Pulmonary artery endothelial cell (primary cell): ENCODE measurements at regions not wholly inside any gene's neighbourhood (a gene's known extent, or its start where the extent isn't known, plus 50 kb on each side); places are given as distances from the start of the nearest gene placed in this dataset.
"Not testable (repeated sequence)": the region's sequence is repeated elsewhere in the genome, so short reads cannot be mapped to it uniquely, and the experiment has no call there.

Source experiments
- DNase-seq: peaks from one replicate; pipeline ENCODE4 v3.0.0-alpha.2; 2011; ENCODE audit warnings: low read depth, low spot score

DNA sequence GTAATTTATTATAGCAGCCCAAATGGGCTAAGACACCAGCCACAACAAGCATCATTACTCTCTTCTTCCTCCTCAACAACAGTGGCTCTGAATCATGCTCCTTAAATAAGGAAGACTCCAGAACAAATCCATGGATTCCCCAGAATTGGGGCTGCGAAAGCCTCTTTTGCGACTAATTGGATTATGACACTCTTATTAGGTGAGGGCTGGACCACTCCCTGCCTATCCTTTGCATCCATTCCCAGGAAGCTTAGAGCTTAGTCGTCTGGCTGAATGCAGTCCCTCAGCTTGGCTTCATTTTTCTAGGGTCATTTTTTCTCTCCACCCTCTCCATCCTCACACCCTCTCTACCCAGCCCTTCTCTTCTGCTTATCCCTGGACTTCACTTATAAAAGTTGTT, 227.7 kb downstream of the ZNF621 start:
- DNase-seq = no peak

GRCh38 chr3:40753291-40753770, 228.6 kb downstream of the ZNF621 start:
- no peak for DNase-seq

DNA sequence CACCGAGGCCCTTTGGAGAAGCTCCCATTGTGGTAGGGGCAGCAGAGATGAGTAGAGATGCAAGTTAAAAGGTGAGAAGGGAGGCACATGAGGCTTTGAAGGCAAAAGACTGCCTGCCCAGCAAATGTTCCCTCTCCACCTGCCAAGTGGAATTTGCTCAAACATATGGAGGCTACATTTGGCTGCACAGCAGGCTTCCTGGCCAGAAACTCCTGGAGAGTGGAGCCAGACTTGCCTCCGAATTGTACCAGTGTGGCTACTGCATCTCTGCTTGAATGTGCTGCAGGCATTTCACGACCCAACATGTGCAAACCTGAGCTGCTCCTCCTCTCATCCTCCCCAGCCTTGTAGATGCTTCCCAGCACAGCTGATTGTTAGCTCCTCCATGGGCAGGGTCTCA, 229.2 kb downstream of the ZNF621 start:
- DNase-seq = no peak

DNA sequence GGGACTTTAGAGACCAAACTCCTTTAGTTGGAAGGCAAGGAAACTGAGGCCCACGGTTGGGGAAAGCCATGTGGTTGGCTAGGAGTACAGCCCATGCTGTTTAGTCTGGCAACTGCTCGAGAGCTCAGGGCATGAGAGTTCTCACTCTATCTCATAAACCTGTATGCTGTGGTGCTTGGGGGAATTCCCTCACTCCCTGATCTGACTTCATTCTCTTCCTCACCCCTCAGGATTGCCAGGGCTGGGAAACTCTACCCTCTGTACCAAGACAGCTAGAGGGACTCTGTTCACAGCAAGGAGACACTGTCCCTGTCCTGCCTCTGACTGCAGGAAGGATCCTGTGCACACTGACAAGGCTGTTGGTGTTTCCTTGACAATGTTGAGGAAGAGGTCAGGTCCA, 230.2 kb downstream of the ZNF621 start:
- no peak for DNase-seq

- DNase-seq = no peak
These were observed 231.7 kb downstream of the ZNF621 start for GRCh38 chr3:40756500-40756899.

DNA sequence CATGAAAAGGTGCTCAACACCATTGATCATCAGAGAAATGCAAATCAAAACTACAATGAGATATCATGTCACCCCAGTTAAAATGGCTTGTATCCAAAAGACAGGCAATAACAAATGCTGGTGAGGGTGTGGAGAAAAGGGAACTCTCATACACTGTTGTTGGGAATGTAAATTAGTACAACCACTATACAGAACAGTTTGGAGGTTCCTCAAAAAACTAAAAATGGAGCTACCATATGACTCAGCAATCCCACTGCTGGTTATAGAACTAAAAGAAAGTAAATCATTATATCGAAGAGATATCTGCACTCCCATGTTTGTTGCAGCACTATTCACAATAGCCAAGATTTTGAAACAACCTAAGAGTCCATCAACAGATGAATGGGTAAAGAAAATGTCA, 238.0 kb downstream of the ZNF621 start:
- not testable (repeated sequence) for DNase-seq

- DNase-seq = no peak
These were observed 239.0 kb downstream of the ZNF621 start for GRCh38 chr3:40763807-40764206.

- DNase-seq = no peak
These were observed 240.0 kb downstream of the ZNF621 start for GRCh38 chr3:40764747-40765146.

DNA sequence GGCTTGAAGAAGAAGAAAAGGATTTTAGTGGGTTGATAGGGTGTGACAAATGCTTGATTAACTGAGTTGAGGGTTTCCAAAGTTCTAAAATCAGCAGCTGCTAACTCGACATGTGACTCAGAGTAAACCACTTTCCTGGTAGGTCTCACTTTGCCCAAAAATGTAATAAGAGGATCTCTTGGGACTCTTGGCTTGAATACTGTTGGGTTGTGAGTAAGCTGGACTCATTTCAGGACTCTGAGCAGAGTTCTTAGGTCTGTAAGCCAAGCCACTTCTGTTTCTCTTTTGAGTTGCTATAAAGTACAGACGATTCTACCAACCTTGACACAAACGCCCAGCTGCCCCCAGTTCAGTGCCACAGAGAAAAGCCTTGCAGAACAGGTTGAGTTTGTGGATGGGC, 241.1 kb downstream of the ZNF621 start:
- DNase-seq = no peak

DNA sequence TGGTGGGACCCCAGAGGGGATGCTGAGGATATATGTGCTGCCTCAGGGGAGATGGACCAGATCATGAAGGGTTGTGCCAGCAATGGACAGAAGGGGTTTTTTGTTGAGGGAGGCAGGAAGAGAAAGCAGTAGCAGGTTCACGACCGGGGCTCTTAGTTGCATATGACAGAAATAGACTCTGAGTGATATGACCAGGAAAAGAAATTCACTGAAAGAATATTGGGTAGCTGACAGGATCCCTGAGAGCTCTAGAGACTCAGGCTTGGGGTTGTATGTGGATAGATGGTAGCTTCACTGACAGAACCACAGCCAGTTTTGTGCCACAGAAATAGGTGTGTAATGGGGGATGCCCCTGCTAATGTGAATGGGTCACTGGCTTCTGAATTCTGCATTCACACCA, 241.6 kb downstream of the ZNF621 start:
- DNase-seq = no peak

DNA sequence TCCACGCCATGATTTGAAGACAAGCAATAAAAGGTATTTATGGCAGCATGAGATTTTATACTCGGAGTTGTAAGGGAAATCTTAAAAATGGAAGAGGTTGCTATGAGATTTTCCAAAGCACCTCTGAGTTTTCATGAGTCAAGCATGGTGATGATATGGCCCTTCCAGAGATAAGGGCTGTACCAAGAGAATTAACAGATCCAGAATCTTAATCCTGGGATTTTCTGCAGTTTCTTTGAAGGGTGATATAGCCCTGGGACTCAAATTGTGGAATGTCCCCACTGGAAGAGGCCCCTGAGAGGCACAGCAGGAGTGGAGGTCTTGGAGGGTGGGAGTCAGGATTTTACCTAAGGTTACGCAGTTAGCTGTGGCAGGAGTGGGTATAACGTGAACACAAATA, 243.3 kb downstream of the ZNF621 start:
- DNase-seq = no peak

GRCh38 chr3:40768536-40768935, 243.8 kb downstream of the ZNF621 start:
- no peak for DNase-seq

- DNase-seq = peak; percentile 3
These were observed 245.3 kb downstream of the ZNF621 start for GRCh38 chr3:40770061-40770460.

DNA sequence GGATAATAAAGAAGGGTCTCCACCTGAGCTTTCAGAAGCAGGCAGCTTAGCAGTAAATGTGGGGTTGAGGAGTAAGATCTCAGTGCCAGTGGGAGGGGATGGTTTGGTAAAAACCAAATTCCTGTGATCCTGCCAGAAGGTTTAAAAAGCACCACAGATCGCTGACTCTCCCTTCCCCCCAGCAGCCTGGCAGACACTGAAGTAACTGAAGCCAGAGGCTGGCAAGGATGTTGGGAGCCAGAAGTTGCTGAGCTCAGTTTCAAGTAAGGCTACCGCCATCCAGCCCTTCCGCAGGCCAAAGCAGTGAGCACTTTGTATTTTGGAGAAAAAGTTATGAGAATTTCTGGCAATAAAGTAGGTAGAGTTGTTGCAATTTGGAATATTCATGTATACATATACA, 246.4 kb downstream of the ZNF621 start:
- no peak for DNase-seq

GRCh38 chr3:40779039-40779438, 254.3 kb downstream of the ZNF621 start:
- DNase-seq = no peak

GRCh38 chr3:40780291-40780924, 255.6 kb downstream of the ZNF621 start:
- DNase-seq = peak; percentile 7

- DNase-seq = no peak
These were observed 256.2 kb downstream of the ZNF621 start for GRCh38 chr3:40780925-40781406.

DNA sequence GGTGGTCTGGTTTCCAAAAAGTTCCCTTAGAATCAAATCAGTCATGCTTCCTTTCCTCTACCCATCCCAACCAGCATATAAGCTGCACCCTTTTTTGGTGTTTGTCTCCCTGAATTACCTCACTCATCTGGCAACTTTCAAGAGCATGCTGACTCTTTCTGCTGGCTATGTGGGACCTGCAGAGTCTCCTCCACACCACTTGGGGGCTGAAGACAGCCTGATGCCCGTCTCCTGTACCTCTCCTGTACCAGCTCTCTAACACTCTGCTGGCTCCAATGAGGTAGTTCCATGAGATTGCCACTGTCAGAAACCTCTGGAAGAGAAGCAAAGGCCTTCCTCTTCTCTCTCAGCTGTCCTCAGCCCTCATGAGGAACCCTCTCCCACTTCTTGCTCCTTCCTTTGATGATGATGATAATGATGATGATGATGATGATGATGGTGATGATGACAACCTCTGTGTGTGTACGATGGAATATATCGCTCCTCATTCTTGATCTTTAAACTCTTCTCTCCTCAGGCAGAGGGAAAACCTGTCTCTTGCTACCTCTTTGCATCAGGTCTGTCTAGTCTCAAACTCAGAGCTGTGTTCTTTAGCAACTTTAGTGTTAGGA, 257.5 kb downstream of the ZNF621 start:
- no peak for DNase-seq

DNA sequence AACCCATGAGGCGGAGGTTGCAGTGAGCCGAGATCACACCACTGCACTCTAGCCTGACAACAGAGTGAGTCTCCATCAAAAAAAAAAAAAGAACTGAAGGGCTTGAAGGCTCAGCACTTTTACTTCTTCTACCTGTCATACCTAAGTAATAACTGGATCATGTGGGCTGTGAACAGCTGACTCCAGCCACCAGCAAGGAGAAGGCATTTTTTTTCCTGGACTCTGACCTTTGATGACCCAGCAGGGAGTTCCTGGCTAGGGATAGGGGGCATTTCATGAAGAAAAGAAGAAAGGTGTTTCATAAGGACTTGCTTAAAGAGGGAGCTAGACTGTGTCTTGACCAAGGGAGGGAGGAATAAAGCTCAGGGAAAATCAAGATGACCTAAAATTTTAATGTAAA, 266.0 kb downstream of the ZNF621 start:
- no peak for DNase-seq

DNA sequence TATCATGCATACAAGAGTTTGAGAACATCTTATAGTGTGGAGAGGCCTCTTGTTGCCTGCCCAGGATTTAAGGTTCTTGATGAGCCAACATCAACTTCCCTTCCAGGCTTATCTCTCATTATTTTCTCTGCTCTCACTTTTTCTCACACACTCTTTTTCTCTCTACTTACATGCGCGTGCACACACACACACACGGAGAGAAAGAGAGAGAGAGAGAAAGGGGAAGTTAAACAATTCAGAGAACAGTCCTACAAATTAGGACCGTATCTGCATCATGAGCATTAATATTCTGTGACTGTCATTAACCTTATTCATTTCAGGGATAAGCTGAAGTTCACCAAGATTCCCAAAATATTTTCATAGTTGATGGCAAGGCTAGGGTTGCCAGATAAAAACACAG, 269.0 kb downstream of the ZNF621 start:
- no peak for DNase-seq

- peak; percentile 29 for DNase-seq
These were observed 275.6 kb downstream of the ZNF621 start for GRCh38 chr3:40800343-40800742.

DNA sequence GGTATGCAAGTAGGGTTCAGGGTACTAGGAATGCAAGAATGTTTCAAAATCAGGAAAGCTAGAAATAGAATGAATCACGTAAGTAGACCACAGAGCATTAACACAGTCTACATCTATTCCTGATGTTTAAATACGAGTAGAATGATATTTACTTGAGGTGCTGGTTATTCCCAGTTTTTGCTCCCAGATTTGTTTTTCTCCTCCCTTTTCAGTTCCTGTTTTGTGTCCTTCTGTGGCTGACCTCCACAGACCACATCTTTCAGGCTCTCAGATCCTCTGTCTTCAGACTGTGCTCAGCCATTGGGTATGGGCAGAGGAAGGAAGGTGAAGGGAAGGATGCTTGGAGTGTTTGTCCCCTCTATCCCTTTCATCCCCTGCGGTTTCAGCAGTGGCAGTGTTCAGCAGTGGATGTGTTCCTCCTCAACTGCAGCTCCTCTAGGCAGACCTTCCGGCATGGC, 276.6 kb downstream of the ZNF621 start:
- DNase-seq = no peak

DNA sequence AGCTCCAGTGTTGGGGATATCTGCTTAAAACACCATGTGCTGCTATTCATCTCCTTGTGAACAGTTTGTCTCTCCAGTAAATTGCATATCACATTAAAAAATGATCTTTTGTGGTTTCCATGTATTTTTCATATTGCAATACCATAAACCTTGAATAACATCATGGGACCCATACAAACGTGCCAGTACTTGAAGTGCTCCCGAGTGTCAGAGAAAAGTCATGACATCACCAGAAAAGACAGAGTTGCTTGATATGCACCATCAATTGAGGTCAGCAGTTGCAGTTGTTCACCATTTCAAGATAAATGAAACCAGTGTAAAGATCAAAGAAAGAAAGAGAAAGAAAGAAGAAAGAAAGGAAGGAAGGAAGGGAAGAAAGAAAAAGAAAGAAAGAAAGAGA, 278.6 kb downstream of the ZNF621 start:
- DNase-seq = no peak
